GM21619 (cell line): ENCODE measurements at regions not wholly inside any gene's neighbourhood (a gene's known extent, or its start where the extent isn't known, plus 50 kb on each side); places are given as distances from the start of the nearest gene placed in this dataset.

Source experiments
- ATAC-seq: cut with Tn5 transposase; IDR thresholded peaks from one replicate; pipeline ENCODE4 v1.9.1; 2021; ENCODE audit not compliant: unreplicated experiment

GRCh38 chr5:121793791-121794190 lies 57.9 kb upstream of the FTMT start:
- ATAC-seq, result no peak

- ATAC-seq, result no peak
These were observed 56.2 kb upstream of the FTMT start for GRCh38 chr5:121795511-121795910.

- no peak for ATAC-seq
These were observed 53.8 kb upstream of the FTMT start for GRCh38 chr5:121797681-121798518.
